GM18907 (cell line): ENCODE measurements at regions not wholly inside any gene's neighbourhood (a gene's known extent, or its start where the extent isn't known, plus 50 kb on each side); places are given as distances from the start of the nearest gene placed in this dataset.
"Not testable (repeated sequence)": the region's sequence is repeated elsewhere in the genome, so short reads cannot be mapped to it uniquely, and the experiment has no call there.

Experiments used
- ATAC-seq: cut with Tn5 transposase; IDR thresholded peaks from one replicate; pipeline ENCODE4 v1.9.1; 2021; ENCODE audit warnings: mild to moderate bottlenecking, moderate library complexity; ENCODE audit not compliant: unreplicated experiment

- no peak for ATAC-seq
Observed at GRCh38 chr6:14573703-14574290, 456.2 kb downstream of the CD83 start.

- ATAC-seq, result no peak
Observed at GRCh38 chr6:14575961-14576360, 458.4 kb downstream of the CD83 start.

DNA sequence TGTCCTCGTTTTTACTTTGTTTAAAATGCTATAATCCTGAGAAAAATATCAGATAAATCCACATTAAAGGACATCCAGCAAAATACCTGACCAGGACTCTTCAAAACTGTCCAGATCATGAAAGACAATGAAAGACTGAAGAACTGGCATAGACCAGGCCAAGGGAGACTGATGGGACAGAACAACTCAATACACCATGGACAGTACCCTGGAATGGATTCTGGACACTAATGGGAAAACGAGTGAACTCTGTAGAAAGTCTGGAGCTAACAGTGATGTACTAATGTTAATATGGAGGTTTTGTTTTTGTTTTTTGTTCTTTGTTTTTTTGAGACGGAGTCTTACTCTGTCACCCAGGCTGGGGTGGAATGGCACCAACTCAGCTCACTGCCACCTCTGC lies 461.4 kb downstream of the CD83 start:
- ATAC-seq, result no peak

DNA sequence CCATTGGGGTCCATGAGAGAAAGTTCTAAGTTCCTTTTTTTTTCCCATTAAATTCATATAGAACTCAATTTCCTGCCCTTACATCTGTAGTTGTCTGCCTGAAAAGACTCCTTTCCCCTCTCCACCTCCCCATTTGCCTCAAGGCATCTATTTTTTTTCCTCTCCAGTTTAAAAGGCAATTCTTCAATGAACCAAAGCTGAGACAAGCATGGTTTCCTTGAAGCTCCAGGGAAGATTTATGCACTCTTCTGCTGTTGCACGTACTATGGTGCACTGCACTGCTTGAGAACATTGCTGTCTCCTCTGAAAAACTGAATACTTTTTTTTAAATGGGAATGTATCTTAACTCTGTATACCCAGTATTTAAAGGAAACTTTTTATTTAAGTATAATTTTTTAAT lies 465.2 kb downstream of the CD83 start:
- no peak for ATAC-seq

GRCh38 chr6:14583826-14584225 lies 466.3 kb downstream of the CD83 start:
- ATAC-seq, result no peak

GRCh38 chr6:14584450-14584849 lies 466.9 kb downstream of the CD83 start:
- ATAC-seq, result no peak

DNA sequence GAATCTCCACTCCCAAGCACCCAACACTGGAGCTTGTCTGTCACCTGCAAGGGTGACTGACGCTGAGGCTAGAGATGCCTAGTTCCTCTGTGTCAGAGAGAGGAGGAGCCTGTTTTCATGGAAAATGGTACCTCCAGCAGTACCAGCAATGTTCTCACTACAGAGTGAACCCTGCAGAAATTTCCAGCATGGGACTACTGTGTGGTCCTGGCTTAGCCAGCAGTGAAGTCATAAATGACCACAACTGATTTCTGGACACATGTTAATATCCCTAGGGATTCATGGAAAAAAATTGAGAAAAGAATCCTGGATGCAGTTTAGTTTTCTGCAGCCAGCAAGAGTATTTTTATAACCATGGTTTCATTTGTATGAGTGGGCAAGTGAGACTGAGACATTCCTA lies 468.1 kb downstream of the CD83 start:
- no peak for ATAC-seq

DNA sequence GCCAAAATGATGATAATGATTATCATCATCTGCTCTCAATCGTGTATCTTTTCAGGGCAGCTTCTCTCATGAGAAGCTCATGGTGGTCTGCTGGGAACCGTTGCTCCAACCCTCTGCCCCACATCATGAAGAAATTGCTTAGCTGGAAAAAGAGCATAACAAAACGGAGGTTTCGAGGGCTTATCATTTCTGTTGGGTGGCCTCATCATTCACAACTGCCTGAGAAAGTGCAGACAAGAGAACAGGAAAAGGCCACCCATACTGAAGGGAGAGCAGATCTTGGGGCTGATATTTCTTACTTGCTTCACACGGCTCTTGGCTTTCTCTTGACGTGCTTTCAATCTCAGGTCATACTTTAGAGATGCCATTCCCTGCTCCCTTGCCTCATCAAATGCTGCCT lies 471.6 kb downstream of the CD83 start:
- ATAC-seq, result no peak

GRCh38 chr6:14590586-14590985 lies 473.0 kb downstream of the CD83 start:
- ATAC-seq, result no peak

DNA sequence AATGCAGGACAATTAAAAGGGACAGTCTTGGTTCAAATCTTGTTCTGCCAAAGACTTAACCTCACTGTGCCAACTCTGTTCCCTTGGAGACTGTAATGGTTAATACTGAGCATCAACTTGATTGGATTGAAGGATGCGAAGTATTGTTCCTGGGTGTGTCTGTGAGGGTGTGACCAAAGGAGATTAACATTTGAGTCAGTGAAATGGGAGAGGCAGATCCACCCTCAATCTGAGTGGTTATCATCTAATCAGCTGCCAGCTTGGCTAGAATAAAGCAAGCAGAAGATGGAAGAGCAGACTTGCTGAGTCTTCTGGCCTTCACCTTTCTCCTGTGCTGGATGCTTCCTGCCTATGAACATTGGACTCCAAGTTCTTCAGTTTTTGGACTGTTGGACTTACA lies 474.4 kb downstream of the CD83 start:
- ATAC-seq, result no peak

DNA sequence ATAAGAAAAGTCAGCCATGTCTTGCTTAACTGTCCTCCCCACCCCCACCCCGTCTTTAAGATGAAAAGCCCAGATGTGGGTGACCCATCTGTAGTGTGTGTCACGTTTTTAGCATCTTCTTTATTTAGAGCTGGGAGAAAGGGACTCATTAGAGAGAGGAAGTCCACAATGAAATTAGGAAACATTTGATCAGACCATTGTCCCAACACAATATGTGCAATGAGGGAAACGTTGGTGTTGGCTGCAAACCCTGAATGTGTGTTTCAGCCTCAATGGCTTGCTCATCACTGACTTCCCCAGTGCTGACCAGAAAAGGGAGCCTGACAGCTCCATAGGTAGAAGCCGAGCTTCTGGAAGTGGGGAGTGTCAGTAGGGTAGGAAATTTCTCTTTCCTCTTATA lies 475.7 kb downstream of the CD83 start:
- no peak for ATAC-seq

- ATAC-seq, result no peak
Observed at GRCh38 chr6:14595751-14596150, 478.2 kb downstream of the CD83 start.

DNA sequence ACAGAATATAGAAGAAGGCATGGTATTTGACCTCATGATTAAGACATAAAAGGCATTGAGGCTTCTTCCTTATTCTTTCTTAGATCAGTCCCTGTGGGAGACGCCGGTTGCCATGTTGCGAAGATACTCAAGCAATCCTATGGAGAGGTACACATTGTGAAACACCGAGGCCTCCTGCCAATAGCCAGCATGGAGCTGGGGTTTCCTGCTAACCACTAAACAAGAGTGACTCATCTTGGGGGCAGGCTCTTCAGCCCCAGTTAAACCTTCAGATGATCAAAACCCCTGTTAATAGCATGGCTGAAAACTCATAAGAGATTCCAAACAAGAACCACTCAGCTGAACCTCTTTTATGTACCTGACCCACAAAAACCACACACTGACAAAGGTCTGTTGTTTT lies 478.8 kb downstream of the CD83 start:
- no peak for ATAC-seq

DNA sequence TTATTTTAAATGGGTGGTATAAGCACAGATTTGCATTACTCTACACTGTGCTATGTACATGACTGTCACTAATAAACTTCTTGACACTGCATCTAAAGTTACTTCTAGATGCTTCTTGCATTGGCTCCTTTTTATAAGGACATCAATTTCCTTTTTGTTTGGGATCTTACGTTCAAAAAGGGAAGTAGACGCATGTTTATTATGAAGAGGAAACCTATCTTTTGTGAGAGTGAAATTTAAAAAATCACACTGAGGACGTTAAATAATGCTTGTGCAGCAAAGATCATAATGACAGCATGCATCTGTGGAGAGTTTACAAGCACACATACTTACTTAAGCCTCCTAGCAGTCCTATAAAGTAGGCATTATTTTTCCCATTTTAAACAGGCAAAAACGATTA lies 479.5 kb downstream of the CD83 start:
- ATAC-seq, result no peak

DNA sequence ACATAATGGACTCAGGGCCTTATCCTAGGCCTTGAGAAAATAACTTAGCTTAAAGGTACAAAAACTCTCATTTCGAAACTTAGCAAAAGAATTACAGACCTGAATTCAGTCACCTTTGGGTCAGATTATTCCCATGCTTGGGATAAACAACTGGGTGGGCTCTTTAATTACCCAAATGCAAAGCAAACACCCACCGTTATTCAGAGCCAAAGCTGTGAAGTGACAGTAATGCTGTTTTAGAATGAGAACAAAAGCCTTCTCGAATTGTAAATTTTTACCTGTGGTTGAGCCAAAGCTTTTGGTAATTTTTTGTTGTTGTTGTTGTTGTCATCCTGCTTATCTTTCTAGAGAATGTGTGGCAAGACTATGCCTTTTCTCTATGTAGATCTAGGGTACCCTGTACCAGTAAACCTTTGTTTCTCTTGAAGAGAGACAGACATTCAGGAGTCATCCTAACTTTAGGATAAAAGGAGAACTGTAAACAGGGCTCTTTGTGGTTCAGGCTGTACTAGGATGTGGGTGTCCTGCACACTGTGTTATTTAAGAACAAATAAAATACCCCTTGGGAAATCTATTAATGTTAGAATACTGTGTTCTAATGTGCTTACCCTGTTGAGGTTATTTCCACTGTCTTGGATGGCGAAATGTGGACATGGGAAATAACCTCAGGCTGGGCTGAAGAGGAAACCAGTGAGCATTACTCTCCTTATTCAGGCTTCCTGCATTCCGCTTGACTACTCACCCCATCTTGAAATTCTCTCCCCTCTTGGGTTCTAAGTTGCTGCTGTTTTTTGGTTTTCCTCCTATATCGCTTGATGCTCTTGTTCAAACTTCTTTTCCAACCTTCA lies 480.7 kb downstream of the CD83 start:
- no peak for ATAC-seq

DNA sequence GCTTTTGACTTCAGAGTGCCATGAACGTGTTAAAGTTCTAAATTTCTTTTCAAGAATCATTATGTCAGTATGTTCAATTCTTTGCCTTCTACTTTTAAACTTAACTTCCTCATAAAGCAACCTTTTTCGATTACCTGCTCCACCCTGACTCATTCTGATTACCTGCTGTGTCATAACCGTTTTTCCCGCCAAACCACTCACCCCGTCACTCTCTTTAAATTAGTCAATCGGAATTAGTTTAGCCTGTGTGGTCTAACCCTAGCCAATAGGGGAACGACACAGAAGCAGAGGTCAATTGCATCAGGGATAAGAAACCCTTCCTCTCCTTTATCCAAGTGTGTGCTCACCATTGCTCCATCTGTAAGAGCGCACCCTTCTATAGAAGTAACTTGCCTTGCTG lies 482.7 kb downstream of the CD83 start:
- not testable (repeated sequence) for ATAC-seq

GRCh38 chr6:14601490-14601889 lies 483.9 kb downstream of the CD83 start:
- no peak for ATAC-seq

DNA sequence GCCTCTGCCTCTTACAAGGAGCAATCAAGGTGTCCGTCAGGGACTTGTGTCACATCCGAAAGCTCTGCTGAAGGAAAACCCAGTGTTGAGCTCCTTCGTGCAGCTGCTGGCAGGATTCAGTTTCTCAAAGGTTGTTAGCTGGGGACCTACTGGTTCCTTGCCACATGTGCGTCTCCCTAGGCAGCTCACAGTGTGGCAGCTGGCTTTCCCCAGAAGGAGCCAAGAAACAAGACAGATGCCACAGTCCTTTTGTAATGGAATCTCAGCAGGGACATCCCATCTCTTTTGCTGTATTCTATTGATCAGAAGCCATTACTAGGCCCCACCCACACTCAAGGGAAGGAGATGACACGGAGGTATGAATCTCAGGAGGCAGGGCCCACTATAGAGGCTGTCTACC lies 488.8 kb downstream of the CD83 start:
- ATAC-seq, result no peak

DNA sequence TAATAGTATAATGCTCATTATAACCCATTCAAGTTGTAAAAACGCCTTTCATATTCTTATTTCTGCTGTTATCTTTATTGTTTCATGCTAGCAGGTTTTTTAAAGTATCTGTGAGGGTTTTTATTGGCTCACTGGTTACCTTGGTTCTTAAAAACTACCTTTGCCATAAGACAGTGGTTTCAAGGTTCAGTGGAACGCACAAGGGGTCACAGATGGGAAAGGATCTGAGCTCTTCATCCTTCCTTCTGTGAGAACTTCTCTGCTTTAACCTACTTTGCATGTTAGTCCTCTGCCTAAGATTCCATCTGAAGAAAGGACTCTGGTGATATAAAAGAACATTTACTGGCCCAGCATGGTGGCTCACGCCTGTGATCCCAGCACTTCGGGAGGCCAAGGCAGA lies 492.6 kb downstream of the CD83 start:
- no peak for ATAC-seq

GRCh38 chr6:14612016-14612980 lies 494.7 kb downstream of the CD83 start:
- ATAC-seq, result no peak

GRCh38 chr6:14614631-14615030 lies 497.1 kb downstream of the CD83 start:
- no peak for ATAC-seq

DNA sequence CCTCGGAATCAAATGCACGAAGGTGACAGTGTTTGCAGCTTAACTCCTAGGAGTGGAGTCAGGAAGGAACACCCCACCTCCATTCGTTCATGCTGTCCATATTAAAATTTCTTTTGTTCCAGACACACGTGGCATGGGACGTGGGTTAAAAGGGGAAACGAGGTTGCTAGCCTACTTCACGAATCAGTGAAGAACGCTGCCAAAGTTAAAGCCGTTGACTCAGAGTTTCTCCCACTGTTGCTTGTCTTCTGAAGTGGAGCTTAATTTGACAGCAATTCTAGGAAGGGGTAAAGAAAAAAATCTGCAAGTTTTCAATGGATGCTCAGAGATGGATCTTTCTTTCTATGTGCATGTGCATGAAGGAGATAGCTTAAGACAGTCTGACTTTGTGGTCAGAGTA lies 499.1 kb downstream of the CD83 start:
- ATAC-seq, result no peak
